GM21576 (cell line): ENCODE measurements at regions not wholly inside any gene's neighbourhood (a gene's known extent, or its start where the extent isn't known, plus 50 kb on each side); places are given as distances from the start of the nearest gene placed in this dataset.
"Not testable (repeated sequence)": the region's sequence is repeated elsewhere in the genome, so short reads cannot be mapped to it uniquely, and the experiment has no call there.

ENCODE experiments used
- ATAC-seq: cut with Tn5 transposase; IDR thresholded peaks from one replicate; pipeline ENCODE4 v1.9.1; 2021; ENCODE audit warnings: mild to moderate bottlenecking, moderate library complexity; ENCODE audit not compliant: unreplicated experiment

DNA sequence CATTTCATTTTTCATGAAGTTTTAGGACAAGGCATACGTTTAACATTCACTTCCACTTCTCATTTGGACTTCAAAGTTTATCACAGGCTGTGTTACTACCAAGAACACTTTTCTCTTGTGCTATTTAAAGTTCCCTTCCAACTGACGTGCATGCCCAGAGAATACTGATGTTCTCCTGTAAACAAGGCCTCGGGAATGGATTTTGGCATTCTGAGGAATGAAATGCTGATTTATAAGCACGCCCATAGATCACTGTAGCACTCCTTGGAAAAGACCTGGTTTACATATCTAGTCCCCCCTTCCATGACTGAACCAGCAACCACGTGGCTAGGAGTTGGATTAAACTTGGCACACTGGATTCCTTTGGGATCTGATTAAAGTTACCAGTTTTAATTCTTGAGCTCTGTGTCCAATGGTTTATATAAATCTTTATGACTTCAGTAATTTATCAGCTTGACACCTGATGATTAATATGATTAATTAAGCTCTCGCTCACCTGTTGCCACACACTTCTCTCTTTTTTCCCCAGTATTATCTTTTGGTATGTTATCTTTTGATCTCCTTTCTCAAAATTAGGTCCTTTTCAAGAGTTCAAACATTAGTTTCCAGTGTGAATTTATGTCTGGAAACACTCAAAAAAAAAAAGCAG, 122.4 kb upstream of the HAND2 start:
- no peak for ATAC-seq

DNA sequence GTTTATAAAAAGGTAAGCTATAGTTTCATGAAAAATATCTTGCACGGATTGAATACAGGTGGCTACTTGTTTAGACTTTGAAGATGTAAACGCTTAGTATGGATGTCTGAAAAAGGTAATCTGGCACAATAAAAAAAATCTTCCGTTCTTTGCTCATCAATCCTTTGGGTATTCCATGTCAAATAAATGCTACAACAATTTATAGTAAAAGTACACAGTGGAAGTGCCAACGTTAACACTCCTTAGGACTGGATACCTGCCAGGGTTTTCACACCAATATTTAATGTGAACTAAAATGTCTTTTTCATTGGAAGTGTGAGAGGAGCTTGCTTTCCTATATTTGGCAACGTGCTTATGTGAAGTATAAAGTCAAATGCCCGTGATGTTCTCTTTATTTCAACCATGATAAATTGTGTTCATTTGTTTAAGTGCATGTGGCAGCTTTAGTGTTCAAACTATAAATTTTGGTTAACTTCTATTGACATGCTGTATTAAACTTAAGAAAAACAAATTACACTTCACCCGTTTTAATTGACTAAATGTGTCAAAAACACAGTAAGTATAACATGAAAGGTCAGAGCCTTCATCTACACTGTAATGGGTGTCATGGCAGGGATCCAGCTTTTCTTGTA, 121.7 kb upstream of the HAND2 start:
- ATAC-seq: no peak

- no peak for ATAC-seq
These were observed 117.9 kb upstream of the HAND2 start for GRCh38 chr4:173647902-173648301.

DNA sequence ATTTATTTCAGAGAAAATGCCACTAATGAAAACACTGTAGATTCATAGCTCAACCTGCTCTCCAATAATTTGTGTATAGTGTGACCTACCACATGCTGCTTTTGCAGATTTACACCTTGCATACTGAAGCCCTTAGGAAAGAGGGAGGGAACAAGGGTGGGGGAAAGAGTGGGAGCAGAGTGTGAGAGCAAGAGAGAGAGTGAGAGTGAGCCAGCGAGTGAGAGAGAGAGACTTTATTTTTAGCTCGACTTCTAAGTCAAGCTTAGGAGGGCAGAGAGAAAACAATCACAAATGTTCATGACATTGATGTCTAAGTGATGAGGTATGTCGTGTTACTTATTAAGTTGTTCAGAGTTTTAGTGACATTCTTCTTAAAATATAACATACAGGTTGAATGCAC, 112.5 kb upstream of the HAND2 start:
- no peak for ATAC-seq

DNA sequence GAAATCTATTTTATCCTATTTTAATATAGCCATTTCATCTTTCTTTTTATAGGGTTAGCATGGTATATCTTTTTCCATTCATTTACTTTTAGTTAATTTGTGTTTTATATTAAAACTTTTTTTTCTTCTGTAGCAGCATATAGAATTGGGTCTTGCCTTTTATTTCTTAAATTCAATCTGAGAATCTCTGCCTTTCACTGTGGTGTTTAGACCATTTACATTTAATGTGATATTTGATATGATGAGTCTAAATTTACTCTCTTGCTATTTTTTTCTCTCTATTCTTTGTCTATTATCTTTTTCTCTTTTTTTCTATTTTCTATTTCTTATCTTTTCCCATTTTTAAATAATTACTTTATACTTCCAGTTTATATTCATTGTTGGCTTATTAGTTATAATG, 105.4 kb upstream of the HAND2 start:
- ATAC-seq: no peak

- ATAC-seq: no peak
These were observed 96.2 kb upstream of the HAND2 start for GRCh38 chr4:173626277-173626676.

DNA sequence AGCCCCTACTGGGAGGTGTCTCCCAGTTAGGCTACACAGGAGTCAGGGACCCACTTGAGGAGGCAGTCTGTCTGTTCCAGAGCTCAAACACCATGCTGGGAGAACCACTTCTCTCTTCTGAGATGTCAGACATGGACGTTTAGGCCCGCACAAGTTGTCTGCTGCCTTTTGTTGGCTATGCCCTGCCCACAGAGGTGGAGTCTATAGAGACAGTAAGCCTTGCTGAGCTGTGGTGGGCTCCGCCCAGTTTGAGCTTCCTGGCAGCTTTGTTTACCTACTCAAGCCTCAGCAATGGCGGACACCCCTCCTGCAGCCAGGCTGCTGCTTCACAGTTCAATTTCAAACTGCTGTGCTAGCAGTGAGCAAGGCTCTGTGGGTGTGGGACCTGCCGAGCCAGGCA, 88.6 kb upstream of the HAND2 start:
- ATAC-seq: not testable (repeated sequence)

GRCh38 chr4:173609158-173609557, 79.1 kb upstream of the HAND2 start:
- ATAC-seq: no peak

DNA sequence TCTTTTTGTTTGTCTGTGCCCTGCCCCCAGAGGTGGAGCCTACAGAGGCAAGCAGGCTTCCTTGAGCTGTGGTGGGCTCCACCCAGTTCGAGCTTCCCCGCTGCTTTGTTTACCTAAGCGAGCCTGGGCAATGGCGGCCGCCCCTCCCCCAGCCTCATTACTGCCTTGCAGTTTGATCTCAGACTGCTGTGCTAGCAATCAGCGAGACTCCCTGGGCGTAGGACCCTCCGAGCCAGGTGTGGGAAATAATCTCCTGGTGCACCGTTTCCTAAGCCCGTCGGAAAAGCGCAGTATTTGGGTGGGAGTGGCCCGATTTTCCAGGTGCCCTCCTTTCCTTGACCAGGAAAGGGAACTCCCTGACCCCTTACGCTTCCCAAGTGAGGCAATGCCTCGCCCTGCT, 78.6 kb upstream of the HAND2 start:
- not testable (repeated sequence) for ATAC-seq

DNA sequence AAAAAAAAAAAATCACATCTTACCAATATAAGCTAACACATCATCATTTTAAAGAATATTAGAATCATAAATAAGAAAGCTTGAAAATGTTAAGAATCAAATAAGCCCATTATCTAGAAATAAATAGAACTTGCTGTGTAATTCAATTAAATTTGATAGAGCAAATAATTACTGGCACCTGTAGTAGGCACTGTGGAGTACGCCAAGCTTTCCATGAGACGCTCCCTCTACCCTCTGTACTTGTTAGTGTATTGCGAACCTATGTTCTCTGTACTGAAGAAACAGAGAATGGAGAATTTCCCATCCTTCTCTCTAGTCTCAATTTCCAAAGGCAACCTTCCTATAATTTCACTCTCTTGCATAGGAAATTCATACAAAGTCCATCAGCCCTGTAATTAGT, 61.7 kb upstream of the HAND2 start:
- no peak for ATAC-seq

GRCh38 chr4:173590697-173591096, 60.7 kb upstream of the HAND2 start:
- no peak for ATAC-seq

DNA sequence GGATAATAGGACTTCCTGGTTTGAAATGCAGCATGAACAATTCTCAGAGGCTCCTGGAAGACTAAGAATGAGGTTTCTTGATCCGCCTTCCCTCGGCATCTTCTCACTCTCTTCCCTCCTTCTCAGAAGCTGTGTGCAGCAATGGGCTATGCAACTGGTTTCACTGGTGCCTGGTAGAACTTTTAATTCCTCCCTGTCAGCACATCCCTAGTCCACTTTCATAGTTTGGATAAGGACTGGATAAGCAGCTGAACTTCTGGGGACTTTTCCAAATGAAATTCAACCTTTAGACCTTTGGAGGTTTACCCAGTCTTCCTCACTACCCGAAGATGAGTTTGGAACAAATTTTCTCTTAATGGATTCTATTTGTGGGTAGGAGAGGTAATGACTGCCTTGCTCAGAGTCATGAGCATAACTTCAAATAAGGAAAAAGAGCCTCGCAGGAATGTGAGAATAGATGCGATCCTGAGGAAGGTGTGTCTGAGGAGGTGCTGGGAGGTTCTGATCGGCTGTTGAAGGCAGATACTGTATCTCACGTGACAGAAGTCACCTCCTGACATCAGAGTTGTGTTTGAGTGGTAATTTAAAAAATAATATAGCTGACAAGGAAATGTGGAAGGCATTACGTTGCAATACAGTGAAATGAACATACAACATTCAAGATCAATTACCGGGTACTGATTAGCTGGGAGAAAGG, 56.0 kb upstream of the HAND2 start:
- no peak for ATAC-seq

DNA sequence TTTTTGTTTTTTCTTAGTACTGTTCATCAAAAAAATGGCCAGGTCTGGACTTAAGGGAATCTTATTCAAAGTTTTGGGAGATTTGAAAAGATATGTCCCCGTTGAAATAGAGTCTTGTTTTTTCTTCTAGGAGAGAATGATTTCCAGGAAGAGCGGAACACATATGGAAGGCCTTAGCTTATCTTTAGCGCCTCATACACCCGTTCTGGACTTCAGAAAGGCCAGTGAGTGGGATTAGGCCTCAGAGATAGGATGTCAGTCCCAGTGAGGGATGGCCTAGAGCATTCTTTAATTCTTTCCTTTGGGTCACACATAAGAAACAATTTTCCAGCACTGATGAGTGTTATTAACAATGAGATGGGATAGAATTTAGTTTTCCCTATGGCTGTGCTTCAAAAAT, 54.5 kb upstream of the HAND2 start:
- no peak for ATAC-seq
